GM19025 (cell line): ENCODE measurements at regions not wholly inside any gene's neighbourhood (a gene's known extent, or its start where the extent isn't known, plus 50 kb on each side); places are given as distances from the start of the nearest gene placed in this dataset.
A peak's percentile ranks its signal among the peaks of the same experiment; 100 is the strongest.

Experiments used
- ATAC-seq: cut with Tn5 transposase; IDR thresholded peaks from one replicate; pipeline ENCODE4 v1.9.1; 2021; ENCODE audit warnings: mild to moderate bottlenecking, low read depth, moderate library complexity; ENCODE audit not compliant: unreplicated experiment

GRCh38 chr15:77541421-77542181 is 91.1 kb downstream of the LINGO1 start:
- no peak for ATAC-seq

- ATAC-seq = no peak
These were observed 92.2 kb downstream of the LINGO1 start for GRCh38 chr15:77540312-77541060.

DNA sequence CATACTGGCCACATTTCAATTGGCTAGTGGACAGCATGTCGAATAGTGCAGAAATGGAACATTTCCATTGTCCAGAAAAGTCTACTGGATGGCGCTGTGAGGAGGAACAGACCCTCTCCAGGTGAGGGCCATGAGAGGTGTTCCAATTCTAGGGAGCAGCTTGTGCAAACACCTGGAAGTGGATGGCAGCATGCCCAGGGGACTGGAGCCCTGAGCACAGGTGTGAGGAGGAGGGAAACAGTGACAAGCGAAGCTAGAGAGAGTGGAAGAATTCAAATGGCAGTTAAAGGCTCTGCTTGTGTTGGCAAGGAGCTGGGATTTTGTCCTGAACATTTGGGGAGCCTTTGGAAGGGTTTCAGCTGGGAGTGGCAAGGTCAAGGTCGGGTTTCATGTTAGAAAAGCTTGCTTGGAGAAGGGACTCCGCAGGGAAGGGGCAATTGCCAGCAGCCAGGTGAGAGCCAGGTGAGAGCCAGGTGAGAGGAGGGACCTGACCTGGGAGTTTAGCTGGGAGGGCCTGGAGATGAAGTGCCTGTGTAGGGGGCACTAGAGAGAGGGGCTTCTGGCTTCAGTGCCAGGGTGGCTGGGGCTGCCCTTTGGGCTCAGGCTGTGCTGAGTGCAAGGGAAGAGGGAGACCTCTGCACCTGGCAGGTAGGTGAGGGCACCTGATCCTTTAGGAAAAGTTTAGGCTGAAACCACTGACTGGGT is 93.8 kb downstream of the LINGO1 start:
- ATAC-seq = no peak

GRCh38 chr15:77538027-77538451 is 94.7 kb downstream of the LINGO1 start:
- ATAC-seq = peak; percentile 86

GRCh38 chr15:77537006-77537405 is 95.7 kb downstream of the LINGO1 start:
- no peak for ATAC-seq

GRCh38 chr15:77535845-77536244 is 96.9 kb downstream of the LINGO1 start:
- no peak for ATAC-seq
